Esophagus (tissue), 2 donors: ENCODE measurements at regions not wholly inside any gene's neighbourhood (a gene's known extent, or its start where the extent isn't known, plus 50 kb on each side); places are given as distances from the start of the nearest gene placed in this dataset.
"Not testable (repeated sequence)": the region's sequence is repeated elsewhere in the genome, so short reads cannot be mapped to it uniquely, and the experiment has no call there.

Experiments
- H3K27ac ChIP-seq, 2 donors: one replicate each; pipeline ENCODE4 v1.5.1; 2013; ENCODE audit warnings: low read depth in 2 of 2, mild to moderate bottlenecking in 2 of 2, inconsistent platforms in 1 of 2, low read length in 1 of 2, moderate library complexity in 1 of 2
- H3K27me3 ChIP-seq, 2 donors: one replicate each; pipeline ENCODE4 v1.6.1; 2013; ENCODE audit warnings: low read length in 2 of 2, control low read depth in 1 of 2, mild to moderate bottlenecking in 1 of 2; ENCODE audit not compliant: insufficient read depth in 2 of 2, control insufficient read depth in 1 of 2
- H3K36me3 ChIP-seq, 2 donors: one replicate each; pipeline ENCODE4 v1.6.1; 2013; ENCODE audit warnings: low read length in 1 of 2; ENCODE audit not compliant: control insufficient read depth in 2 of 2, insufficient read depth in 2 of 2
- H3K4me1 ChIP-seq, 2 donors: one replicate each; pipeline ENCODE4 v1.6.1; 2013; ENCODE audit warnings: low read length in 1 of 2; ENCODE audit not compliant: control insufficient read depth in 2 of 2, insufficient read depth in 2 of 2
- H3K4me3 ChIP-seq, 2 donors: one replicate each; pipeline ENCODE4 v1.5.1; 2013; ENCODE audit warnings: low read length in 2 of 2, mild to moderate bottlenecking in 2 of 2, low read depth in 1 of 2, moderate library complexity in 1 of 2
- H3K9me3 ChIP-seq, 2 donors: one replicate each; pipeline ENCODE4 v1.6.1; 2013; ENCODE audit warnings: mild to moderate bottlenecking in 2 of 2, low read depth in 1 of 2, low read length in 1 of 2, moderate library complexity in 1 of 2; ENCODE audit not compliant: control insufficient read depth in 2 of 2, insufficient read depth in 1 of 2
- WGBS, 2 donors: extraction: QIAGEN DNeasy Blood & Tissue Kit; methylation state at CpG; one replicate each; pipeline ENCODE4 v1.1.7; 2013; 5-methylcytosine and 5-hydroxymethylcytosine counted together
- donor health status: healthy with polysubstance abuse.
- donor health status: Bipolar disorder and iron deficiency.

GRCh38 chrY:7588176-7588575 is 676.6 kb upstream of the AMELY start:
- not testable (repeated sequence) for H3K27me3 ChIP-seq, H3K36me3 ChIP-seq, H3K27ac ChIP-seq, H3K9me3 ChIP-seq, H3K4me3 ChIP-seq, H3K4me1 ChIP-seq
- 50% methylated on average over 1 of the region's 1 CpG; no CpG with 5 or more reads in 1 of the 2 donors for WGBS, 2 donors

GRCh38 chrY:7562541-7562940 is 651.0 kb upstream of the AMELY start:
- 78 to 90% methylated on average over 1 to 4 of the region's 4 CpGs for WGBS, 2 donors
- Histone ChIP-seq H3K9me3 (no peaks in the 10 kb centered on the region), H3K4me3 (no peak overlapping the region)

GRCh38 chrY:7557675-7558074 is 646.1 kb upstream of the AMELY start:
- no peaks in the 10 kb centered on the region for H3K27me3 ChIP-seq
- WGBS, 2 donors: 30 to 89% methylated on average over 2 to 7 of the region's 7 CpGs

More at GRCh38 chrY:7562541-7562940, 651.0 kb upstream of the AMELY start:
- Histone ChIP-seq H3K36me3 (no peaks in the 10 kb centered on the region), H3K27me3 (no peaks in the 10 kb centered on the region), H3K4me1 (no peaks in the 10 kb centered on the region), H3K27ac (no peak overlapping the region)

GRCh38 chrY:7555006-7555405 is 643.5 kb upstream of the AMELY start:
- Histone ChIP-seq H3K27me3 (no peaks in the 10 kb centered on the region), H3K4me3 (no peak overlapping the region), H3K27ac (no peak overlapping the region), H3K36me3 (no peaks in the 10 kb centered on the region), H3K9me3 (no peaks in the 10 kb centered on the region), H3K4me1 (no peaks in the 10 kb centered on the region)
- WGBS, 2 donors: 72 to 80% methylated on average over 1 to 6 of the region's 6 CpGs

More at GRCh38 chrY:7557675-7558074, 646.1 kb upstream of the AMELY start:
- H3K4me3 ChIP-seq: no peak overlapping the region
- H3K36me3 ChIP-seq: no peaks in the 10 kb centered on the region
- H3K9me3 ChIP-seq: no peaks in the 10 kb centered on the region
- H3K4me1 ChIP-seq: no peaks in the 10 kb centered on the region
- no peak overlapping the region for H3K27ac ChIP-seq

- H3K4me3 ChIP-seq: no peak overlapping the region
These were observed 633.5 kb upstream of the AMELY start for GRCh38 chrY:7545060-7545459.

GRCh38 chrY:7544172-7544770 is 632.7 kb upstream of the AMELY start:
- H3K4me1 ChIP-seq: no peaks in the 10 kb centered on the region
- H3K27ac ChIP-seq: no peak overlapping the region
- no peak overlapping the region for H3K4me3 ChIP-seq
- H3K36me3 ChIP-seq: no peaks in the 10 kb centered on the region
- no peaks in the 10 kb centered on the region for H3K27me3 ChIP-seq
- H3K9me3 ChIP-seq: no peaks in the 10 kb centered on the region

More at GRCh38 chrY:7545060-7545459, 633.5 kb upstream of the AMELY start:
- Histone ChIP-seq H3K36me3 (no peaks in the 10 kb centered on the region), H3K27ac (no peak overlapping the region), H3K4me1 (no peaks in the 10 kb centered on the region), H3K9me3 (no peaks in the 10 kb centered on the region), H3K27me3 (no peaks in the 10 kb centered on the region)
- WGBS, 2 donors: 76% methylated on average over 1 of the region's 1 CpG; no CpG with 5 or more reads in 1 of the 2 donors

- Histone ChIP-seq H3K4me1 (no peaks in the 10 kb centered on the region), H3K27ac (no peak overlapping the region), H3K27me3 (no peaks in the 10 kb centered on the region), H3K4me3 (no peak overlapping the region), H3K36me3 (no peaks in the 10 kb centered on the region), H3K9me3 (no peaks in the 10 kb centered on the region)
These were observed 632.0 kb upstream of the AMELY start for GRCh38 chrY:7543506-7543905.

GRCh38 chrY:7542256-7542858 is 630.8 kb upstream of the AMELY start:
- Histone ChIP-seq H3K9me3 (no peaks in the 10 kb centered on the region), H3K27ac (no peak overlapping the region), H3K4me3 (no peak overlapping the region), H3K36me3 (no peaks in the 10 kb centered on the region), H3K27me3 (no peaks in the 10 kb centered on the region), H3K4me1 (no peaks in the 10 kb centered on the region)
- 52 to 84% methylated on average over 2 of the region's 2 CpGs for WGBS, 2 donors

GRCh38 chrY:7529396-7529795 is 617.8 kb upstream of the AMELY start:
- WGBS, 2 donors: 35 to 60% methylated on average over 1 to 2 of the region's 2 CpGs
- no peaks in the 10 kb centered on the region for H3K9me3 ChIP-seq
- no peak overlapping the region for H3K4me3 ChIP-seq
- H3K27me3 ChIP-seq: no peaks in the 10 kb centered on the region
- H3K27ac ChIP-seq: no peak overlapping the region
- H3K4me1 ChIP-seq: no peaks in the 10 kb centered on the region
- H3K36me3 ChIP-seq: no peaks in the 10 kb centered on the region

- not testable (repeated sequence) for H3K36me3 ChIP-seq, H3K9me3 ChIP-seq, H3K27ac ChIP-seq, H3K4me3 ChIP-seq, H3K27me3 ChIP-seq, H3K4me1 ChIP-seq
- WGBS, 2 donors: 59 to 100% methylated on average over 2 to 4 of the region's 4 CpGs
These were observed 616.0 kb upstream of the AMELY start for GRCh38 chrY:7527568-7527967.
